ENCODE measurements at regions not wholly inside any gene's neighbourhood (a gene's known extent, or its start where the extent isn't known, plus 50 kb on each side); places are given as distances from the start of the nearest gene placed in this dataset.

DNA sequence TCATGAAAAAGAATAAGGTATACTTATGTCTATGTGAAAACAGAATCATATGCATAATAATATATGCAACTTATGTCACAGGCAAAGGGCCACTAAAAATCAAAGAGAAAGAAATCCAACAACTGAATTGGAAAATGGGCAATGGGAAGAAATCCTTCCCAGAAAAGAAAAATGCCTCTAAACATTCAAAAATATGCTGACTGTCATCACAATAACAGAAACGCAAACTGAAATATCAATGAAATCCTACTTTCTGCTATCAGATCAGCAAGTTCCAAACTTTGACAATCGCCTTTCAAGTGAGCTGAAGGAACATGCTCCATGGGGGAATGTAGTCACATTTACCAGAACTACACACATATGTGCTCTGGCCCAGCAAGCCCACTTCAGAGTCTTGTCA is 99.4 kb upstream of the KLF13 start:
- Histone ChIP-seq H3K23ac (ENCODE audit: low read length in 2 of 2) (no peak overlapping the region), H3K4ac (ENCODE audit: low read depth in 1 of 2, low read length in 2 of 2) (no peak overlapping the region), H3K9me3 (ENCODE audit: control insufficient read depth, low read length) (peaks cover 5% of the 10 kb centered on the region), H3K79me1 (replicated peaks; ENCODE audit: low read length, poor library complexity, severe bottlenecking) (no peaks in the 10 kb centered on the region), H3K27ac (ENCODE audit: low read length, poor library complexity, severe bottlenecking) (no peak overlapping the region), H2BK15ac (ENCODE audit: low read depth, poor library complexity, severe bottlenecking) (no peak overlapping the region), H2AK5ac (ENCODE audit: low read length, severe bottlenecking) (no peak overlapping the region), H3K14ac (ENCODE audit: low read length in 2 of 2) (peak overlapping the region in 1 of 2 experiments; percentile 35), H4K91ac (ENCODE audit: low read length) (no peak overlapping the region), H2BK12ac (ENCODE audit: low read length in 2 of 2) (no peak overlapping the region), H3K4me3 (ENCODE audit: insufficient read depth in 1 of 2, low read depth in 1 of 2, low read length in 2 of 2) (no peak overlapping the region), H3K9ac (ENCODE audit: low read length) (no peak overlapping the region), H3K36me3 (ENCODE audit: control insufficient read depth in 1 of 2, insufficient read depth in 2 of 2, low read depth in 1 of 2, low read length in 2 of 2) (no peaks in the 10 kb centered on the region), H4K8ac (ENCODE audit: low read length) (no peak overlapping the region), H2BK120ac (ENCODE audit: low read depth, low read length) (no peak overlapping the region), H3K4me1 (ENCODE audit: control insufficient read depth, insufficient read depth, low read depth, low read length) (peaks cover 7% of the 10 kb centered on the region), H2BK5ac (ENCODE audit: low read depth, low read length, poor library complexity, severe bottlenecking) (no peak overlapping the region), H3K18ac (ENCODE audit: low read depth in 1 of 2, low read length in 2 of 2) (no peak overlapping the region), H3K4me2 (ENCODE audit: low read length, poor library complexity, severe bottlenecking) (no peak overlapping the region), H2AFZ (ENCODE audit: low read depth, low read length) (no peak overlapping the region), H3K27me3 (ENCODE audit: control insufficient read depth in 1 of 2, insufficient read depth in 1 of 2, low read length in 2 of 2) (peaks cover 28 to 45% of the 10 kb centered on the region in 2 experiments)
- DNase-seq, result no peak
- WGBS, result 87% methylated on average over 2 of the region's 2 CpGs

DNA sequence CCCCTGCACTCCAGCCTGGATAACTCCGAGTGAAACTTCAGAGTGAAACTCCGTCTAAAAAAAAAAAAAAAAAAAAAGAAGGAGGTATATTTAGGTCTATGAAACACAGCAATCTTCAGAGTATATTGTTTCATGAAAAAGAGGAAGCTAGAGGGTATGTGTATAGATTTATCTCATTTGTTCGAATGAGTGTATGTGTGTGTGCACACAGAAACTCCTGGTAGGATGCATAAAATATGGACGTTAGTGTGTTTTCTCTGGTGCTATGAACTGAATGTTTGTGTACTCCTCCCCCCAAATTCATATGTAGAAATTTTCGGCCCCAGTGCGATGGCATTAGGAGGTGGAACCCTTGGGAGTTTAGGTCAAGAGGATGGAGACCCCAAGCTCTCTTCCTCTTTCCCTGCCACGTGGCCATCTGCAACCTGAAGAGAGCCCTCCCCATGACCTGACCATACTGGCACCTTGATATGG is 98.6 kb upstream of the KLF13 start:
- Histone ChIP-seq H4K91ac (ENCODE audit: low read length) (no peak overlapping the region), H2BK15ac (ENCODE audit: low read depth, poor library complexity, severe bottlenecking) (no peak overlapping the region), H2BK5ac (ENCODE audit: low read depth, low read length, poor library complexity, severe bottlenecking) (no peak overlapping the region), H3K36me3 (ENCODE audit: control insufficient read depth in 1 of 2, insufficient read depth in 2 of 2, low read depth in 1 of 2, low read length in 2 of 2) (no peaks in the 10 kb centered on the region), H3K27ac (ENCODE audit: low read length, poor library complexity, severe bottlenecking) (no peak overlapping the region), H3K4ac (ENCODE audit: low read depth in 1 of 2, low read length in 2 of 2) (no peak overlapping the region), H2AK5ac (ENCODE audit: low read length, severe bottlenecking) (no peak overlapping the region), H3K4me1 (ENCODE audit: control insufficient read depth, insufficient read depth, low read depth, low read length) (peaks cover 7% of the 10 kb centered on the region), H3K79me1 (replicated peaks; ENCODE audit: low read length, poor library complexity, severe bottlenecking) (no peaks in the 10 kb centered on the region), H4K8ac (ENCODE audit: low read length) (no peak overlapping the region), H3K9ac (ENCODE audit: low read length) (no peak overlapping the region), H3K18ac (ENCODE audit: low read depth in 1 of 2, low read length in 2 of 2) (no peak overlapping the region), H2AFZ (ENCODE audit: low read depth, low read length) (no peak overlapping the region), H3K4me3 (ENCODE audit: insufficient read depth in 1 of 2, low read depth in 1 of 2, low read length in 2 of 2) (no peak overlapping the region), H3K4me2 (ENCODE audit: low read length, poor library complexity, severe bottlenecking) (no peak overlapping the region), H3K23ac (ENCODE audit: low read length in 2 of 2) (no peak overlapping the region), H2BK120ac (ENCODE audit: low read depth, low read length) (no peak overlapping the region), H3K27me3 (ENCODE audit: control insufficient read depth in 1 of 2, insufficient read depth in 1 of 2, low read length in 2 of 2) (peaks cover 22 to 46% of the 10 kb centered on the region in 2 experiments), H3K9me3 (ENCODE audit: control insufficient read depth, low read length) (peaks cover 5% of the 10 kb centered on the region), H3K14ac (ENCODE audit: low read length in 2 of 2) (no peak overlapping the region), H2BK12ac (ENCODE audit: low read length in 2 of 2) (no peak overlapping the region)
- WGBS, result 84% methylated on average over 7 of the region's 7 CpGs
- no peak for DNase-seq

DNA sequence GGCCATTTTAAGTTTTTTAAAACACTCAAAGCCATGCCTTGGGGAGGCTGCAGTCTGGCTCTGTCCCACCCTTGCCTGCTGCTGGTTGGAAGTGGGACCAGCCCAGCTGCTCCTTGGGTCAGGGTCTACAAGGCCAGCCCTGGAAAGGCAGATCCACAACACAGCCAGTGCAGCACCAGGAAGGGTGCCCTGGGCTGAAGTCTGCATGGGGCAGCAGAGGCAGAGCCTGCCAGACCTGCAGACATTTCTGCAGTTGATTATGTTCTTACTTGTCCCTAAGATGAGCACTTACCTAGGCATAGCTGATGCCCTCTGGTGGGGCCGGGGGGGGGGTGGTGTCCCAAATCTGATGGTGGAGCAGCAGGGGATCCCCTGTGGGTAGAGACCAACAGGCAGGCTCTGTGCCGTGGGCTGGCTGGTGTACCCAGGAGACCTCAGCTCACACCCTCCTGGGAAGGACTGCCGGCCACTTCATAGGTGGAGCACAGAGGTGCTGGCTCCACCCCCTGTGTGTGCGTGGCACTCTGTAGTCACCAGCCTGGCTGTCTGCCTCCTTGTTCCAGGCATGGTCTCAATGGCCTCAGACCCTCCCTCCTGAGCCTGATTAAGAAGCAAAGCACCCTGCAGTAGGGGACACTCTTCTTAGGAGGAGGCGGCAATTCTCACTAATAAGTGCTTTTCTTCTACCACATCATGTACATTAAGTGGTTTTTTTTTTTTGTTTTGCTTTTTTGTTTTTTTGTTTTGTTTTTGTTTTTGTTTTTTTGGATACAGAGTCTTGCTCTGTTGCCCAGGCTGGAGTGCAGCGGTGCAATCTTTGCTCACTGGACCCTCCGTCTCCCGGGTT is 97.4 kb upstream of the KLF13 start:
- Histone ChIP-seq H2BK12ac (ENCODE audit: low read length in 2 of 2) (no peak overlapping the region), H3K9ac (ENCODE audit: low read length) (no peak overlapping the region), H2AFZ (ENCODE audit: low read depth, low read length) (no peak overlapping the region), H3K14ac (ENCODE audit: low read length in 2 of 2) (peak overlapping the region in 1 of 2 experiments; percentile 78), H3K79me1 (replicated peaks; ENCODE audit: low read length, poor library complexity, severe bottlenecking) (no peaks in the 10 kb centered on the region), H2BK15ac (ENCODE audit: low read depth, poor library complexity, severe bottlenecking) (no peak overlapping the region), H2AK5ac (ENCODE audit: low read length, severe bottlenecking) (no peak overlapping the region), H3K4ac (ENCODE audit: low read depth in 1 of 2, low read length in 2 of 2) (no peak overlapping the region), H3K18ac (ENCODE audit: low read depth in 1 of 2, low read length in 2 of 2) (peak overlapping the region in 1 of 2 experiments; percentile 13), H3K9me3 (ENCODE audit: control insufficient read depth, low read length) (peaks cover 5% of the 10 kb centered on the region), H2BK5ac (ENCODE audit: low read depth, low read length, poor library complexity, severe bottlenecking) (no peak overlapping the region), H3K4me3 (ENCODE audit: insufficient read depth in 1 of 2, low read depth in 1 of 2, low read length in 2 of 2) (no peak overlapping the region), H4K8ac (ENCODE audit: low read length) (no peak overlapping the region), H3K36me3 (ENCODE audit: control insufficient read depth in 1 of 2, insufficient read depth in 2 of 2, low read depth in 1 of 2, low read length in 2 of 2) (no peaks in the 10 kb centered on the region), H2BK120ac (ENCODE audit: low read depth, low read length) (no peak overlapping the region), H3K27me3 (ENCODE audit: control insufficient read depth in 1 of 2, insufficient read depth in 1 of 2, low read length in 2 of 2) (peaks cover 17 to 37% of the 10 kb centered on the region in 2 experiments), H4K91ac (ENCODE audit: low read length) (peak overlapping the region; percentile 11), H3K27ac (ENCODE audit: low read length, poor library complexity, severe bottlenecking) (no peak overlapping the region), H3K4me1 (ENCODE audit: control insufficient read depth, insufficient read depth, low read depth, low read length) (peaks cover 7% of the 10 kb centered on the region), H3K23ac (ENCODE audit: low read length in 2 of 2) (no peak overlapping the region), H3K4me2 (ENCODE audit: low read length, poor library complexity, severe bottlenecking) (no peak overlapping the region)
- DNase-seq, result no peak
- 57% methylated on average over 7 of the region's 8 CpGs for WGBS

DNA sequence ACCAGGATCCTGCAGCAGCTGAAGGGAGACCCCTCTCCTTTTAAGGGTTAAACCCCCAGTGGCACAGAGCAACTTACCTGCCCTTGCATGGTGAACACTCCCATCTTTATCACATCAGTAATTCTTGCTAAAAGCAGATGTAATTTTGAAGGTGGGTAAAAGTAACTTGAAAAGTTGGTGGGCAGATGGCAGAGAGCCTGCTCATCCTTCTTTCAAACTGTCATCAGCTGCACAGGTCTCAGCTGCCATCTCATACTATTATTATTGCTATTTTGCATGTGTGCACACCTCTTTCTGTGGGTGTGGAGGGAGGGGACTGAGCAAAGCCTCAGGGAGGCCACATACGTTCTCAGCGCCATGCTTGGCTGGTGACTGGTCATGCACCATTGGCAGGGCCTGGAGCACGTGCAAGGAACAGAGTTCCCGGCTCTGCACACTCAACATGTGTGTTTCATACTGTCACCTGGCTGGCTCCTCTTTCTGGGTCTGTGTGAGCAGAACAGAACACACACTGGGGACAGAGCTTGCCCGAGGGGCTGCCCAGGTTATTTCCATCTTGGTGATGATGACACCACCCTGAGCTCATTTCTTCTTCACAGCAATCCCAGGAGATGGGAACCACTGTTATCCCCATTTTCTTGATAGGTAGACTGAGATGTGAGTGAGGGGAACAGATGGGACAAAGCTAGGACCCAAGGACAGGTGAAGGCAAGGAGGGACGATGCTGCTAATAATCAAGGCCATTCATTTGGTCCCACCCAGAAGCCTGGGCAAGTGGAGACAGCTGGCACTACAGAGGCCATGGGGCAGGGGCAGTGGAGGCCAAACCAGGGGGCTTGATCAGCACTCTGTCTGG is 95.8 kb upstream of the KLF13 start:
- no peak overlapping the region for H3K27ac ChIP-seq (ENCODE audit: low read length, poor library complexity, severe bottlenecking)
- H3K23ac ChIP-seq (ENCODE audit: low read length in 2 of 2), result no peak overlapping the region
- H3K18ac ChIP-seq (ENCODE audit: low read depth in 1 of 2, low read length in 2 of 2), result no peak overlapping the region
- peaks cover 5% of the 10 kb centered on the region for H3K9me3 ChIP-seq (ENCODE audit: control insufficient read depth, low read length)
- no peak overlapping the region for H2AK5ac ChIP-seq (ENCODE audit: low read length, severe bottlenecking)
- H2BK120ac ChIP-seq (ENCODE audit: low read depth, low read length), result no peak overlapping the region
- H3K27me3 ChIP-seq (ENCODE audit: control insufficient read depth in 1 of 2, insufficient read depth in 1 of 2, low read length in 2 of 2), result peaks cover 12 to 32% of the 10 kb centered on the region in 2 experiments
- no peak overlapping the region for H3K14ac ChIP-seq (ENCODE audit: low read length in 2 of 2)
- no peak overlapping the region for H3K4ac ChIP-seq (ENCODE audit: low read depth in 1 of 2, low read length in 2 of 2)
- no peak overlapping the region for H2BK15ac ChIP-seq (ENCODE audit: low read depth, poor library complexity, severe bottlenecking)
- 84% methylated on average over 6 of the region's 6 CpGs for WGBS
- no peak overlapping the region for H4K91ac ChIP-seq (ENCODE audit: low read length)
- no peaks in the 10 kb centered on the region for H3K36me3 ChIP-seq (ENCODE audit: control insufficient read depth in 1 of 2, insufficient read depth in 2 of 2, low read depth in 1 of 2, low read length in 2 of 2)
- no peak overlapping the region for H3K9ac ChIP-seq (ENCODE audit: low read length)
- peaks cover 9% of the 10 kb centered on the region for H3K4me1 ChIP-seq (ENCODE audit: control insufficient read depth, insufficient read depth, low read depth, low read length)
- no peak overlapping the region for H2BK5ac ChIP-seq (ENCODE audit: low read depth, low read length, poor library complexity, severe bottlenecking)
- H3K4me3 ChIP-seq (ENCODE audit: insufficient read depth in 1 of 2, low read depth in 1 of 2, low read length in 2 of 2), result no peak overlapping the region
- no peak overlapping the region for H2BK12ac ChIP-seq (ENCODE audit: low read length in 2 of 2)
- DNase-seq, result no peak
- no peak overlapping the region for H3K4me2 ChIP-seq (ENCODE audit: low read length, poor library complexity, severe bottlenecking)
- no peak overlapping the region for H4K8ac ChIP-seq (ENCODE audit: low read length)
- no peaks in the 10 kb centered on the region for H3K79me1 ChIP-seq (replicated peaks; ENCODE audit: low read length, poor library complexity, severe bottlenecking)
- H2AFZ ChIP-seq (ENCODE audit: low read depth, low read length), result no peak overlapping the region

Data from mesenchymal stem cell (in vitro differentiated cells and primary cell).